Ishikawa (cell line): ENCODE measurements at regions not wholly inside any gene's neighbourhood (a gene's known extent, or its start where the extent isn't known, plus 50 kb on each side); places are given as distances from the start of the nearest gene placed in this dataset.

Experiments used
- CEBPB ChIP-seq: IDR thresholded peaks from 2 replicates; pipeline ENCODE4 v1.6.1; 2012
- CREB1 ChIP-seq: IDR thresholded peaks from 2 replicates; pipeline ENCODE4 v1.6.1; 2012; ENCODE audit warnings: low read depth
- EGR1 ChIP-seq: IDR thresholded peaks from 2 replicates; pipeline ENCODE4 v1.6.1; 2012
- EP300 ChIP-seq: IDR thresholded peaks from 2 replicates; pipeline ENCODE4 v1.6.1; 2012; ENCODE audit warnings: borderline replicate concordance
- FOXM1 ChIP-seq: IDR thresholded peaks from 2 replicates; pipeline ENCODE4 v1.6.1; 2012; ENCODE audit warnings: low read depth, borderline replicate concordance
- NFIC ChIP-seq: IDR thresholded peaks from 2 replicates; pipeline ENCODE4 v1.6.1; 2012
- RAD21 ChIP-seq: IDR thresholded peaks from 2 replicates; pipeline ENCODE4 v1.6.1; 2012; ENCODE audit warnings: low read depth
- TAF1 ChIP-seq: IDR thresholded peaks from 2 replicates; pipeline ENCODE4 v1.6.1; 2012; ENCODE audit warnings: low read depth, mild to moderate bottlenecking
- TCF12 ChIP-seq: IDR thresholded peaks from 2 replicates; pipeline ENCODE4 v1.6.1; 2012; ENCODE audit warnings: low read depth
- TEAD4 ChIP-seq: IDR thresholded peaks from 2 replicates; pipeline ENCODE4 v1.6.1; 2012
- YY1 ChIP-seq: IDR thresholded peaks from 2 replicates; pipeline ENCODE4 v1.6.1; 2012; ENCODE audit warnings: low read depth
- ZBTB7A ChIP-seq: IDR thresholded peaks from 2 replicates; pipeline ENCODE4 v1.6.1; 2012; ENCODE audit warnings: low read depth
- TF ChIP-seq, protein P1 (sequence below): IDR thresholded peaks from 2 replicates; pipeline ENCODE4 v1.6.1; 2012
- TF ChIP-seq, protein P2 (sequence below): IDR thresholded peaks from 2 replicates; pipeline ENCODE4 v1.6.1; 2012
- TF ChIP-seq, protein P3 (sequence below): IDR thresholded peaks from 2 replicates; pipeline ENCODE4 v1.6.1; 2012; ENCODE audit warnings: low read depth, mild to moderate bottlenecking

DNA sequence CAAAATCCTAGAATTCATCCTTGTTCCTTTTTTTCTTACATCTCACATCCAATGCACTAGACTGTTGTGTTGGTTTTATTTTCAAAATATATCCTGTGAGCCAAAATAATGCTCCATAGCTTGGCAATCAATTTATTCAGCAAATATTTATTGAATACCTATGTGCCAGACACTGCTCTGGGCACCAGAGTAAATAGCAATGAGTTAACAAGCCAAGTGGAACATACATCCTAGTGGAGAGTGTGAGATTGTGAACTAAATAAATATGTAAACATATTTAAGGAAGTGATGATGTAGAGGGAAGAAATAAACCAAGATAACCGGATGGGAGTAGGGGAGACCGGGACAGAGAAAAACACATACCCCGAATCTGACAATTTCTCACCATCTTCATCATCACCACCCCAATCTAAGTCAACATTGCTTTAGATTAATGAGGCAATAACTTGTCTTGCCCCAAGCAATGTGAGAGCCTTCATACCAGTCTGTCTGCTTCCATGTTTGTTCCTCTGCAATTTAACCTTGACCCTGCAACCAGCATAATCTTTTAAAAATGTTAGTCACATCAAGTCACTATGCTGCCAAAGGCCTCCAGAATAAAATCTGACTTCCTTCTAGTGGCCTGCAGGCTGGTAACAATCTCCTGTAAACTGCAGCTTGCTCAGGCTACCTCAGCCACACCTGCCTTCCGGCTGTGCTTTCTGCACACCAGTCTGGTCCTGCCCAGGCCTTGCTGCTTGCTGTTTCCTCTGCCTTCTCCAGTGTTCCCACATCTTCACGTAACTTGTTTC lies 199.2 kb downstream of the DLEU7 start:
- TF ChIP-seq FOXM1 (no peak), TCF12 (no peak), ZBTB7A (no peak), TEAD4 (no peak), EP300 (no peak), CREB1 (no peak), EGR1 (no peak), YY1 (no peak), RAD21 (no peak), CEBPB (no peak), TAF1 (no peak), NFIC (no peak)
- TF ChIP-seq, protein P1, sequence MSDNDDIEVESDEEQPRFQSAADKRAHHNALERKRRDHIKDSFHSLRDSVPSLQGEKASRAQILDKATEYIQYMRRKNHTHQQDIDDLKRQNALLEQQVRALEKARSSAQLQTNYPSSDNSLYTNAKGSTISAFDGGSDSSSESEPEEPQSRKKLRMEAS = no peak
- TF ChIP-seq, protein P2, sequence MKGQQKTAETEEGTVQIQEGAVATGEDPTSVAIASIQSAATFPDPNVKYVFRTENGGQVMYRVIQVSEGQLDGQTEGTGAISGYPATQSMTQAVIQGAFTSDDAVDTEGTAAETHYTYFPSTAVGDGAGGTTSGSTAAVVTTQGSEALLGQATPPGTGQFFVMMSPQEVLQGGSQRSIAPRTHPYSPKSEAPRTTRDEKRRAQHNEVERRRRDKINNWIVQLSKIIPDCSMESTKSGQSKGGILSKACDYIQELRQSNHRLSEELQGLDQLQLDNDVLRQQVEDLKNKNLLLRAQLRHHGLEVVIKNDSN = no peak
- TF ChIP-seq, protein P3, sequence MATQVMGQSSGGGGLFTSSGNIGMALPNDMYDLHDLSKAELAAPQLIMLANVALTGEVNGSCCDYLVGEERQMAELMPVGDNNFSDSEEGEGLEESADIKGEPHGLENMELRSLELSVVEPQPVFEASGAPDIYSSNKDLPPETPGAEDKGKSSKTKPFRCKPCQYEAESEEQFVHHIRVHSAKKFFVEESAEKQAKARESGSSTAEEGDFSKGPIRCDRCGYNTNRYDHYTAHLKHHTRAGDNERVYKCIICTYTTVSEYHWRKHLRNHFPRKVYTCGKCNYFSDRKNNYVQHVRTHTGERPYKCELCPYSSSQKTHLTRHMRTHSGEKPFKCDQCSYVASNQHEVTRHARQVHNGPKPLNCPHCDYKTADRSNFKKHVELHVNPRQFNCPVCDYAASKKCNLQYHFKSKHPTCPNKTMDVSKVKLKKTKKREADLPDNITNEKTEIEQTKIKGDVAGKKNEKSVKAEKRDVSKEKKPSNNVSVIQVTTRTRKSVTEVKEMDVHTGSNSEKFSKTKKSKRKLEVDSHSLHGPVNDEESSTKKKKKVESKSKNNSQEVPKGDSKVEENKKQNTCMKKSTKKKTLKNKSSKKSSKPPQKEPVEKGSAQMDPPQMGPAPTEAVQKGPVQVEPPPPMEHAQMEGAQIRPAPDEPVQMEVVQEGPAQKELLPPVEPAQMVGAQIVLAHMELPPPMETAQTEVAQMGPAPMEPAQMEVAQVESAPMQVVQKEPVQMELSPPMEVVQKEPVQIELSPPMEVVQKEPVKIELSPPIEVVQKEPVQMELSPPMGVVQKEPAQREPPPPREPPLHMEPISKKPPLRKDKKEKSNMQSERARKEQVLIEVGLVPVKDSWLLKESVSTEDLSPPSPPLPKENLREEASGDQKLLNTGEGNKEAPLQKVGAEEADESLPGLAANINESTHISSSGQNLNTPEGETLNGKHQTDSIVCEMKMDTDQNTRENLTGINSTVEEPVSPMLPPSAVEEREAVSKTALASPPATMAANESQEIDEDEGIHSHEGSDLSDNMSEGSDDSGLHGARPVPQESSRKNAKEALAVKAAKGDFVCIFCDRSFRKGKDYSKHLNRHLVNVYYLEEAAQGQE = no peak

DNA sequence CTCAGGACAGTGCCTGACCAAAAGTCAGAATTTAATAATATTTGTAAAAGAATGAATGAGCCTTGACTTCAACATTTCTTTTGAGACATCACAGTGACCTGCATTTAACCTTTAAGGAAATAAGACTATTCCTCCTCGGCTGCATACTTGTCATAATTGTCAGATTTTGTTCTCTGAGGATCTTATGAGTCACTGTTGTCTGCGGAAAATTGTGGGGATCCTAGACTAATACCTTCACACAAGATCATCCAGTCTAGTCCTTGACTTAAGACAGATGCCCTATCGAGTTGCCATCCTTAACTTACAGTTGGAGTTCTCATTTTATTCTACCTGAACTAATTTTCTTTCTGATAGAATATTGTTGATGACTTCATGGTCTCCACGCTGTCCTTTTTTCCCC lies 198.4 kb downstream of the DLEU7 start:
- TF ChIP-seq CREB1 = no peak
- no peak for TF ChIP-seq RAD21
- TF ChIP-seq CEBPB = no peak
- TF ChIP-seq EP300 = no peak
- no peak for TF ChIP-seq ZBTB7A
- TF ChIP-seq YY1 = no peak
- TF ChIP-seq TEAD4 = no peak
- TF ChIP-seq TAF1 = no peak
- TF ChIP-seq, protein P2 = no peak
- TF ChIP-seq, protein P1 = no peak
- TF ChIP-seq, protein P3 = no peak
- no peak for TF ChIP-seq EGR1
- TF ChIP-seq FOXM1 = no peak
- no peak for TF ChIP-seq TCF12
- no peak for TF ChIP-seq NFIC

DNA sequence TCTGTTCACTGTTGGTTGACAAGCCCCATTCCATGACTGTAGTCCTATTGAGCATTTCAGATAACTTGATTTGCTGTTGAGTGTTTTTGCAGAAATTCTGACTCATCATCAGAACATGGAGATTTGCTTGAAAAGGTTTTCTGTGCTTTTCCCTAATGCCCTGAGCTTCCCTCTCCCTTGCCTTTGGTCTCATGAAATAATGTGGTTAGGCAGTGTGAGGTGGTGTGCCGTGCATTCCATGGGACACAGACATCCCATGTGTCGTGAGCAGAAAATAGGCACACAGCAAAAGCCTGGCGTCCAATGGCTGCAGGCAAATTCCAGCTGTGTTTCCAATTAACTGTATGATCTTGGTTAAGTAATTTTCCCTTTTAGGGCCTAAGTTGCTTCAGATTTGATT lies 197.4 kb downstream of the DLEU7 start:
- TF ChIP-seq TCF12 (no peak), RAD21 (no peak), TEAD4 (no peak)

DNA sequence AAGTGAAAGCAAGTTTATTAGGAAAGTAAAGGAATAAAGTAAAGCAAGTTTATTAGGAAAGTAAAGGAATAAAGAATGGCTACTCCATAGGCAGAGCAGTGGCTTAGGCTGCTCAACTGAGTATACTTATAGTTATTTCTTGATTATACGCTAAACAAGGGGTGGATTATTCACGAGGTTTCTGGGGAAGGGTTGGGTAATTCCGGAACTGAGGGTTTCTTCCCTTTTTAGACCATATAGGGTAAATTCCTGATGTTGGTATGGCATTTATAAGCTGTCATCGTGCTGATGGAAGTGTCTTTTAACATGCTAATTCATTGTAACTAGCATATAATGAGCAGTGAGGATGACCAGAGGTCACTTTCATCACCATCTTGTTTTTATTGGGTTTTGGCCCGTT lies 194.3 kb downstream of the DLEU7 start:
- TF ChIP-seq YY1 (no peak), TAF1 (no peak), RAD21 (no peak)
- TF ChIP-seq, protein P3 = no peak
